ENCODE measurements at regions not wholly inside any gene's neighbourhood (a gene's known extent, or its start where the extent isn't known, plus 50 kb on each side); places are given as distances from the start of the nearest gene placed in this dataset.

DNA sequence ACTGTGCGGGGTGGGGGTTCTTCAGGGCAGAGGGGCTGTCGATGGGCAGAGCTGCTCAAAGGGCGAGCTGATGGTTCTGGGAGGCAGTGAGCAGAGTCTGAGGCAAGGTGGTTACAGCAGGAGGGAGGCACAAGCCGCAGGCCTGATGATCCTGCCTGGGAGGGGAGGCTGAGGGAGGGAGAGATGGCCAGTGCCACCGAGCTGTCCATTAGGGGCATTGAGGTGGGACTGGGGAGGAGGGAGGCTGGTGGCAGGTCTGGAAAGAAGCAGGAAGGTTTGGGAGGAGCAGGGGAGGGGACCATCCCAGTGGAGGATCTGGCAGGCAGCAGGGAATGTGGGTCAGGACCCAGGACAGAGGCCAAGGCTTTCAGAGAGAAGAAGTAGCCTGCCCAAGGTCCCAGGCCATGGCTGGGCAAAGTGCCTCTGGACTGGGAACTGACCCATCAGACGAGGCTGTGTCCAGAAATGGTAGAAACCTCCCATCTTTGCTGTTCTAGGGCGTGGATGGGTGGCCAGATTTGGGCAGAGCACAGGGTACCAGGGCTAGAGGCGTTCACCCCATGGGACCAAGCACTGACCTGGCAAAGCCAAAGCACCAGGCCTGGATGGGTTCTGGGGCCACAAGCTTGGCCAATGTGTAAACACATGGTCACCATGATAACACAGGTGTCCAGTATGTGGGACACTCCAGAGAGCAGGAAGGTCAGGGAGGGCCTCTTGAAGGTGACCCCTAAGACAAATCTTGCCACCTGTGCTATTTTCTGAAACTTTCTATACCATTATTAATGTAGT, 55.5 kb downstream of the INHBB start:
- DNase-seq = no peak

- DNase-seq = no peak
These were observed 56.1 kb downstream of the INHBB start for GRCh38 chr2:120402067-120402433.

- DNase-seq = no peak
These were observed 56.6 kb downstream of the INHBB start for GRCh38 chr2:120402508-120402907.

DNA sequence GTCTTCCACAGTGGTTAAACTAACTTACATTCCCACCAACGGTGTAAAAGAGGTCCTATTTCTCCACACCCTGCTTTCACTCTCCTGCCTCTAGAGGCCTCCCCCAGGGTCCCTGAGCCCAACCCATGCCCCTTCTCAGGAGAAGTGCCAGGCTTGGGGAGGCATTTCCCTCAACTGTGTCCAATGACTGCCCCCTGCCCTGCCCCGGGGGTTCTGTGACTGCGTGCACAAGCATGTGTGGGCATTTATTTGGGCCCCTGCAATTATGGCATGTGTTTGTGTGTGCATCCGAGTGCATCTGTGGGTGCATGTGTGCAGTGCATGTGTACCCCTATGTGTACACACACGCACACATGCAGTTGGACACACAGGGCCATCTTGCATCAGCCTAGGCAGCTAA, 57.3 kb downstream of the INHBB start:
- no peak for DNase-seq

GRCh38 chr2:120403676-120404075, 57.7 kb downstream of the INHBB start:
- DNase-seq = no peak

- no peak for DNase-seq
These were observed 58.3 kb downstream of the INHBB start for GRCh38 chr2:120404274-120404673.

GRCh38 chr2:120404941-120405758, 59.2 kb downstream of the INHBB start:
- no peak for DNase-seq

- no peak for DNase-seq
These were observed 59.8 kb downstream of the INHBB start for GRCh38 chr2:120405759-120406099.

DNA sequence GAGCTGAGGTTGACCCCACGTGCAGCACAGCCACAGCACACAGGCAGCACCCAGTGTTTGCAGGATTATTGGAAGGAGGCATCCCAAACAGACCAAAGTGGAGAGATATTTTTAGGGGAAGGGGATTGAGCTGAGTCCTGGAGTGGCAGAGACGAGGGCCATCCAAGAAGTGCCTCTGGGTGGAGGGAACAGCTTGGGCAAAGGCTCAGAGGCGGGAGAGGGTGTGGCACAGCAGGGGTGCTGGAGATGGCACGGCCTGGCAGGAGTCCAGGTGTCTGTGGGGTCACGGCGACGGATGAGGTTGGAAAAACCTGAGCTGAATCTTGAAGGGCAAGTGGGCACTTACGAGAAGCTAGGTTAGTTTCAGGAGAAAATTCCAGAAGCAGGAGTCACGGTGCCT, 60.6 kb downstream of the INHBB start:
- no peak for DNase-seq

DNA sequence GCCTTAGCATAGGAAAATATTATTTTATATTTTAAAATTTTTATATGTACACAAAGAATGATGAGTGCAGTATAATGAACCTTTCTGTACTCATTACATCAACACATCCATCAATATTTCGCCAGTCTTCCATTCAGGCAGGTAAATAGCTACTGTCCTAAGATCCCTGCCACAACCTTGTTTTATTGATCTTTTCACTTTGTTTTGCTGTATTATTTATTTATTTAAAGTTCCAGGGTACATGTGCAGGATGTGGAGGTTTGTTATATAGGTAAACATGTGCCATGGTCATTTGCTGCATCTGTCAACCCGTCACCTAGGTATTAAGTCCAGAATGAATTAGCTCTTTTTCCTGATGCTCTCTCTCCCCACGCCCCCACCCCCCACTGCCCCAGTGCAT, 64.6 kb downstream of the INHBB start:
- DNase-seq = no peak

- DNase-seq = no peak
These were observed 69.1 kb downstream of the INHBB start for GRCh38 chr2:120415060-120415459.

GRCh38 chr2:120415728-120416509, 70.0 kb downstream of the INHBB start:
- no peak for DNase-seq

- DNase-seq = no peak
These were observed 72.3 kb downstream of the INHBB start for GRCh38 chr2:120418174-120418787.

- no peak for DNase-seq
These were observed 73.1 kb downstream of the INHBB start for GRCh38 chr2:120419073-120419472.

- no peak for DNase-seq
These were observed 74.0 kb downstream of the INHBB start for GRCh38 chr2:120419955-120420354.

GRCh38 chr2:120421126-120421829, 75.3 kb downstream of the INHBB start:
- no peak for DNase-seq

DNA sequence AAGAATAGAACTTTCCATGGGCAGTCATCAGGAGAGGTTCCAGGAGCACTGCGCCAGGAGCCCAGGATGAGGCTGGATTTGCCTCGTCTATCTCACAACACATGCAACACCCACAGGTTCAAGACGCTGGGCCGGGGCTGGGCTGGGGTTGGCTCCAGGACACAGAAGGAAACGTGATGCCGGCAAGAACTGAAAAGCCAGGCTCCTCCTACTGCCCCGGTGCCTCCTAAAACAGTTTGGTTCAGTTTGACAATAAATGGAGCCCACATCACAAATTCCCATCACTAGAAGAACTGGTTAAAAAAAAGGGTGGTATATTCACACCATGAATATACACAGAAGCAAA, 75.9 kb downstream of the INHBB start:
- no peak for DNase-seq

DNA sequence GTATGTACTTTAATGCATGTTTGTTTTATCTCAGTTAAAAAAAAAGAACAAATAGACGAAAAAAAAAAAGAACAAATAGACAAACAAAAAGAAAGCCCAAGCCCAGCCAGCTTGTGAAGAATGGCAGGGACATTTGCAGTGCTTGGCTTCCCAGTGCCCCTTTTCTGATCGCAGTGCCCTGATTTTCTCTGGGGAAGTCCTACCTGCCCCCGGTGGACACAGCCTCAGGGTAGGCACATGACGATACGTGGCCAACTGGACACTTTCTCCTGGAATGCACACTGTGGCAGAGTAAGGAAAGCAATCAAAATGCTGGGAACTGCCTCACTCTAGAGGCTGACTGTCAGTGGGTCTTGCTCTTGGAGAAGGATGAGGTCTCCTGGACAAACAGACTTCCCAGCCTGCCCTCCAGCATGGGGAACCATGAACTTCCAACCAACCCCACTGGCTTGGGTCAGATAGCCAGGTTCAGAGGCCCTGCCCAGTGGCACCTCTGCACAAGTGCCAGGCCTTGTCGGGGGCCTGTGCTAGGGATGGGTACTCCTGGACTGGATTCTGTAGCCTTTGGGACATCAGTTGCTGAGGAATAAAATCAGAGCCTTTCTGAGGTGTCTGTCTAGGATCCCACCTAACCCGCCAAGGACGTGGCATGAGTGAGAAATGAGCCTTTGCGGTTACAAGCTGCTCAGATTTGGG, 76.7 kb downstream of the INHBB start:
- DNase-seq = no peak

DNA sequence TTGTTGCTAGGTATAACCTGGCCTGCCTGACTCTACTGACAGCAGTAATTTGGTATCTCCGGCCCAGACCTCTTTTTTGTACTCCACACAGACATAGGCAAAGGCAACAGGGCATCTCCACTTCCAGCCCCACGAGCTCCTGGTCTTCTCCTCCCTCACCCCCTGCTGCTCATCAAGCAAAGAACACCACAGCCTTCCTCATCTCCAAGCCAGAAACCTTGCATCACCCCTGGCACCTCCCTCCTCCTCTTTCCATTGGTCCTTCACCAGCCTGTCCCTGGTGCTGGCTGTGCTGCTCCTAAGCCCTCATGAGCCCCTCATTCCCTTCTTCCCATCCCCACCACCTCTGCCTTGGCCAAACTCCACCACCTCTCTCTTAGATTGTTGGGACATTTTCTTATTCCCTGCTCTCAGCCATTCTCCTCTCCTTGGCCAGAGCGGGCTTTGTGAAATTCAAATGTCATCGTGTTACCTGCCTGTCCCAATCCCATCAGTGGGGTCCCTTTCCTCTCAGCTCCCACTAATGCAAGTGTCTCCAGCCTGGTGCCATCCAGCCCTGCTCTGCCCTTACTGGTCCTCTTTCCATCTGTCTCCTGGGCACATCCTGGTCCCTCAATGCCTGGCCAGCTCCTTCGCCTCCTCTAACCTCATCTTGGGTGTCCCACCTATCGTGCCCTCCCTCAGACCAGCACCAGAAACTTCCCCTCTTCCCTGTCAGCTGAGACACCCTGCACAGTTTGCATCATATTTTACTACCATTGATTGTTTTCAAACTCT, 77.4 kb downstream of the INHBB start:
- no peak for DNase-seq

- DNase-seq = no peak
These were observed 78.4 kb downstream of the INHBB start for GRCh38 chr2:120424274-120424796.

GRCh38 chr2:120425014-120425413, 79.1 kb downstream of the INHBB start:
- DNase-seq = no peak
